PC-9 (cell line): ENCODE measurements at regions not wholly inside any gene's neighbourhood (a gene's known extent, or its start where the extent isn't known, plus 50 kb on each side); places are given as distances from the start of the nearest gene placed in this dataset.

ENCODE experiments used
- EZH2 ChIP-seq: fragments of 200-600 bp; sonication (generic); IDR thresholded peaks from 2 replicates; pipeline ENCODE4 v1.8.0; 2017; ENCODE audit warnings: antibody characterized with exemption, low read depth
- TF ChIP-seq, protein P1 (sequence below): fragments of 200-600 bp; sonication (generic); conservative IDR thresholded peaks from 2 replicates; pipeline ENCODE4 v1.6.1; 2017; ENCODE audit warnings: mixed run types, antibody characterized with exemption, mild to moderate bottlenecking, moderate library complexity

GRCh38 chr20:4502756-4503155 is 183.5 kb upstream of the PRNP start:
- TF ChIP-seq, protein P1, sequence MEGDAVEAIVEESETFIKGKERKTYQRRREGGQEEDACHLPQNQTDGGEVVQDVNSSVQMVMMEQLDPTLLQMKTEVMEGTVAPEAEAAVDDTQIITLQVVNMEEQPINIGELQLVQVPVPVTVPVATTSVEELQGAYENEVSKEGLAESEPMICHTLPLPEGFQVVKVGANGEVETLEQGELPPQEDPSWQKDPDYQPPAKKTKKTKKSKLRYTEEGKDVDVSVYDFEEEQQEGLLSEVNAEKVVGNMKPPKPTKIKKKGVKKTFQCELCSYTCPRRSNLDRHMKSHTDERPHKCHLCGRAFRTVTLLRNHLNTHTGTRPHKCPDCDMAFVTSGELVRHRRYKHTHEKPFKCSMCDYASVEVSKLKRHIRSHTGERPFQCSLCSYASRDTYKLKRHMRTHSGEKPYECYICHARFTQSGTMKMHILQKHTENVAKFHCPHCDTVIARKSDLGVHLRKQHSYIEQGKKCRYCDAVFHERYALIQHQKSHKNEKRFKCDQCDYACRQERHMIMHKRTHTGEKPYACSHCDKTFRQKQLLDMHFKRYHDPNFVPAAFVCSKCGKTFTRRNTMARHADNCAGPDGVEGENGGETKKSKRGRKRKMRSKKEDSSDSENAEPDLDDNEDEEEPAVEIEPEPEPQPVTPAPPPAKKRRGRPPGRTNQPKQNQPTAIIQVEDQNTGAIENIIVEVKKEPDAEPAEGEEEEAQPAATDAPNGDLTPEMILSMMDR = no peak
- no peak for TF ChIP-seq EZH2
